ENCODE measurements at regions not wholly inside any gene's neighbourhood (a gene's known extent, or its start where the extent isn't known, plus 50 kb on each side); places are given as distances from the start of the nearest gene placed in this dataset.

DNA sequence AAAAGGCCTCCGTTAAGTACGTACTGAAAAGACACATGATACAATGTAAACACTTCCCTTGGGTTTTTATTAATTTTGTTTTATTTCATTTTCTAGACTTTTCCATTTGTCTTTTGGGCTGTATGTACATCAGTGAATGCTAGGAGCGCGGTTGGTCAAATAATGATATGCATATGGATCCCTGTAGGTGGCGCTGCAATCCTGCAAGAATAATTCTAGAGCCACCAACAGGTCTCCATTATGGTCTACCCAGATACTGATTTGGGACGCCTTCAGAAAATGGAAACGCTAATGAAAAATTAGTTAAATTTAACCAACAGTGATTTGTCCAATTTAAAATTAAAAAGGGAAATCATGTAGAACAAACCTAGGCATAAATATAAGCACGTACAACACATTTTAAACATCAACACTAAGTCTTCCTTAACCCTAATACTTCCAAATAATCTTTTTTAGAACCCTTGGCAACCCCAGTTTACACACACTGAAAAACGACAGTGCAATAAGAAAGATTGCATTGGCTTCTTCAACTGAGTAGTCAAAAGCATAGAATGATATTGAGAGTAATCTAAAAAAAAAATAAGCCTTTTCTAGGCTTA, 433.5 kb downstream of the RFPL4B start:
- Histone ChIP-seq H3K27me3 (ENCODE audit: control insufficient read depth in 2 of 2, insufficient read depth in 2 of 2, low read length in 2 of 2) (no peaks in the 10 kb centered on the region), H3K27ac (ENCODE audit: insufficient read depth, low read depth, low read length) (peak overlapping the region; percentile 19), H2AFZ (ENCODE audit: low read depth, low read length) (peak overlapping the region; percentile 79), H3K4me1 (ENCODE audit: control insufficient read depth, extremely low read depth, insufficient read depth, low read length) (peaks cover 6% of the 10 kb centered on the region), H3K79me2 (ENCODE audit: control insufficient read depth, insufficient read depth, low read length) (no peaks in the 10 kb centered on the region), H3K9ac (replicated peaks; ENCODE audit: extremely low read depth, insufficient read depth, low read length) (no peak overlapping the region), H3K36me3 (ENCODE audit: control insufficient read depth in 2 of 2, extremely low read depth in 1 of 2, insufficient read depth in 2 of 2, low read length in 2 of 2) (no peaks in the 10 kb centered on the region), H3K4me2 (ENCODE audit: insufficient read depth, low read length) (no peak overlapping the region), H3K9me3 (replicated peaks; ENCODE audit: control insufficient read depth, insufficient read depth, low read length) (no peaks in the 10 kb centered on the region), H3K4me3 (replicated peaks in 1 of 3; ENCODE audit: insufficient read depth in 1 of 3, low read depth in 1 of 3, low read length in 3 of 3) (no peak overlapping the region), H3K9me1 (replicated peaks; ENCODE audit: control insufficient read depth, extremely low read depth, insufficient read depth, low read length) (no peaks in the 10 kb centered on the region), H4K20me1 (replicated peaks; ENCODE audit: control insufficient read depth, extremely low read depth, insufficient read depth, low read length) (no peaks in the 10 kb centered on the region)
- CTCF ChIA-PET: no interaction called here
- POLR2A ChIA-PET: no interaction called here
- BruUV-seq (replicated peaks): no TSS peak
- intact Hi-C loops (cut with micrococcal nuclease) (loop anchor here (1.0 to 5.0 kb wide), 15 partner anchors 97 to 1156 kb away; no protein-coding TSS in a partner anchor), dilution Hi-C loops (cut with MboI; ENCODE audit: extremely low pct_ligation_motif_present, low sequenced_read_pairs) (no loop called here)
- DNase-seq (ENCODE audit: low read depth, low spot score) (peak; percentile 87), FAIRE-seq (peak; percentile 89)
- TF ChIP-seq, protein P1, sequence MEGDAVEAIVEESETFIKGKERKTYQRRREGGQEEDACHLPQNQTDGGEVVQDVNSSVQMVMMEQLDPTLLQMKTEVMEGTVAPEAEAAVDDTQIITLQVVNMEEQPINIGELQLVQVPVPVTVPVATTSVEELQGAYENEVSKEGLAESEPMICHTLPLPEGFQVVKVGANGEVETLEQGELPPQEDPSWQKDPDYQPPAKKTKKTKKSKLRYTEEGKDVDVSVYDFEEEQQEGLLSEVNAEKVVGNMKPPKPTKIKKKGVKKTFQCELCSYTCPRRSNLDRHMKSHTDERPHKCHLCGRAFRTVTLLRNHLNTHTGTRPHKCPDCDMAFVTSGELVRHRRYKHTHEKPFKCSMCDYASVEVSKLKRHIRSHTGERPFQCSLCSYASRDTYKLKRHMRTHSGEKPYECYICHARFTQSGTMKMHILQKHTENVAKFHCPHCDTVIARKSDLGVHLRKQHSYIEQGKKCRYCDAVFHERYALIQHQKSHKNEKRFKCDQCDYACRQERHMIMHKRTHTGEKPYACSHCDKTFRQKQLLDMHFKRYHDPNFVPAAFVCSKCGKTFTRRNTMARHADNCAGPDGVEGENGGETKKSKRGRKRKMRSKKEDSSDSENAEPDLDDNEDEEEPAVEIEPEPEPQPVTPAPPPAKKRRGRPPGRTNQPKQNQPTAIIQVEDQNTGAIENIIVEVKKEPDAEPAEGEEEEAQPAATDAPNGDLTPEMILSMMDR (IDR thresholded peaks at IDR 0.05; ENCODE audit: extremely low read depth in 1 of 2, insufficient read depth in 1 of 2, low read depth in 1 of 2, low read length in 2 of 2): peak; percentile 53 to 67
- TF ChIP-seq EZH2 (IDR thresholded peaks at IDR 0.05; ENCODE audit: borderline replicate concordance, low read depth, low read length, severe bottlenecking) (no peak), JUN (IDR thresholded peaks at IDR 0.05; ENCODE audit: borderline replicate concordance, insufficient read depth, insufficient read length, low read depth) (no peak)

DNA sequence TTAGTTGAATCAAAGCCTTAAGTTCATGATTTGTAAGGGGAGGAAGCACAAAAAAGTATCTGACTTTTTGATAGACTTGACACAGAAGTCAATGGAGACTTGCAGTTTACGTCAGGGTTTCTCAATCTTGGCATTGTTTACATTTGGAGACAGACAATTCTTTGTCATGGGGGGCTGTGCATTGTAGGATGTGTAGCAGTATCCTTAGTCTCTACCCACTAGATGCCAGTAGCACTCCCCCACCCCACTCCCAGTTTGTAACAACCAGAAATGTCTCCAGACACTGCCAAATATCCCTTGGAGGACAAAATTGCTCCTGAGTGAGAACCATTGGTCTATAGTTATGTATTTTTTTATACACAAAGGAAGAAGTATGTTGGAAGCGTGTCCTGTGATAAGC, 434.1 kb downstream of the RFPL4B start:
- no peaks in the 10 kb centered on the region for H3K27me3 ChIP-seq (ENCODE audit: control insufficient read depth in 2 of 2, insufficient read depth in 2 of 2, low read length in 2 of 2)
- BruUV-seq (replicated peaks): no TSS peak
- DNase-seq (ENCODE audit: low read depth, low spot score): peak; percentile 56
- H3K79me2 ChIP-seq (ENCODE audit: control insufficient read depth, insufficient read depth, low read length): no peaks in the 10 kb centered on the region
- H4K20me1 ChIP-seq (replicated peaks; ENCODE audit: control insufficient read depth, extremely low read depth, insufficient read depth, low read length): no peaks in the 10 kb centered on the region
- FAIRE-seq: no peak
- POLR2A ChIA-PET: no interaction called here
- intact Hi-C loops (cut with micrococcal nuclease) (loop anchor here (1.0 to 5.0 kb wide), 7 partner anchors 238 to 781 kb away; no protein-coding TSS in a partner anchor), dilution Hi-C loops (cut with MboI; ENCODE audit: extremely low pct_ligation_motif_present, low sequenced_read_pairs) (no loop called here)
- no peak overlapping the region for H3K9ac ChIP-seq (replicated peaks; ENCODE audit: extremely low read depth, insufficient read depth, low read length)
- H2AFZ ChIP-seq (ENCODE audit: low read depth, low read length): peak overlapping the region; percentile 62
- H3K27ac ChIP-seq (ENCODE audit: insufficient read depth, low read depth, low read length): no peak overlapping the region
- no peak overlapping the region for H3K4me2 ChIP-seq (ENCODE audit: insufficient read depth, low read length)
- no peak overlapping the region for H3K4me3 ChIP-seq (replicated peaks in 1 of 3; ENCODE audit: insufficient read depth in 1 of 3, low read depth in 1 of 3, low read length in 3 of 3)
- H3K9me3 ChIP-seq (replicated peaks; ENCODE audit: control insufficient read depth, insufficient read depth, low read length): no peaks in the 10 kb centered on the region
- CTCF ChIA-PET: interaction anchor here (1.8 to 4.7 kb wide), 2 partner anchors 1078 to 1098 kb away, joined by 6 to 28 read pairs; no protein-coding TSS in a partner anchor
- H3K36me3 ChIP-seq (ENCODE audit: control insufficient read depth in 2 of 2, extremely low read depth in 1 of 2, insufficient read depth in 2 of 2, low read length in 2 of 2): no peaks in the 10 kb centered on the region
- peaks cover 6% of the 10 kb centered on the region for H3K4me1 ChIP-seq (ENCODE audit: control insufficient read depth, extremely low read depth, insufficient read depth, low read length)
- no peaks in the 10 kb centered on the region for H3K9me1 ChIP-seq (replicated peaks; ENCODE audit: control insufficient read depth, extremely low read depth, insufficient read depth, low read length)
- TF ChIP-seq POLR2AphosphoS5 (IDR thresholded peaks at IDR 0.05; ENCODE audit: insufficient read depth, low read depth, low read length): no peak
- no peak for TF ChIP-seq EZH2 (IDR thresholded peaks at IDR 0.05; ENCODE audit: borderline replicate concordance, low read depth, low read length, severe bottlenecking)
- TF ChIP-seq, protein P1 (IDR thresholded peaks at IDR 0.05; ENCODE audit: extremely low read depth in 1 of 2, insufficient read depth in 1 of 2, low read depth in 1 of 2, low read length in 2 of 2): peak in 1 of 2 donors; percentile 25
- TF ChIP-seq MYC (IDR thresholded peaks at IDR 0.05; ENCODE audit: low read depth, low read length): no peak
- no peak for TF ChIP-seq FOS (IDR thresholded peaks at IDR 0.05; ENCODE audit: borderline replicate concordance, insufficient read depth, low read length)
- no peak for TF ChIP-seq GATA2 (IDR thresholded peaks at IDR 0.05; ENCODE audit: insufficient read depth, insufficient read length, low read depth, low read length)
- TF ChIP-seq, protein P2, sequence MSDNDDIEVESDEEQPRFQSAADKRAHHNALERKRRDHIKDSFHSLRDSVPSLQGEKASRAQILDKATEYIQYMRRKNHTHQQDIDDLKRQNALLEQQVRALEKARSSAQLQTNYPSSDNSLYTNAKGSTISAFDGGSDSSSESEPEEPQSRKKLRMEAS (IDR thresholded peaks at IDR 0.05; ENCODE audit: insufficient read depth, insufficient read length): no peak
- no peak for TF ChIP-seq JUN (IDR thresholded peaks at IDR 0.05; ENCODE audit: borderline replicate concordance, insufficient read depth, insufficient read length, low read depth)
- TF ChIP-seq POLR2A (IDR thresholded peaks at IDR 0.05; ENCODE audit: low read depth, low read length): no peak

All from endothelial cell of umbilical vein (primary cell).